HepG2 (cell line): ENCODE measurements at regions not wholly inside any gene's neighbourhood (a gene's known extent, or its start where the extent isn't known, plus 50 kb on each side); places are given as distances from the start of the nearest gene placed in this dataset.

Source experiments
- ATAC-seq: fragments of 200-7000 bp; cut with Tn5 transposase; 3 replicates; pipeline ENCODE4 v1.9.1; 2020; ENCODE audit warnings: mild to moderate bottlenecking, moderate library complexity
- BruUV-seq: library from RNA; stranded (reverse); fragments of 400-500 nt; replicated peaks from 2 replicates; lab custom pipeline; 2021; lab: Mats Ljungman, UMichigan
- CTCF ChIA-PET: fragments of 300-600 bp; formaldehyde crosslinking; extraction: SDS; loops from one replicate; lab custom pipeline; 2021; ENCODE audit warnings: low total read pairs, inconsistent platforms, low intra/inter-chr PET ratio; lab: Yijun Ruan, JAX
- POLR2A ChIA-PET: fragments of 350-600 bp; sonication (Branson Sonifier 250); formaldehyde crosslinking; loops from one replicate; lab custom pipeline; 2020; ENCODE audit warnings: antibody characterized with exemption, inconsistent platforms; lab: Yijun Ruan, JAX
- DNase-seq: peaks from one replicate; pipeline ENCODE4 v3.0.0-alpha.2; 2015; ENCODE audit warnings: low spot score
- FAIRE-seq: peaks from 3 replicates; lab custom pipeline; 2011; peaks lifted over from hg19 to GRCh38; lab: Jason Lieb, UNC
- H2AFZ ChIP-seq: one replicate; pipeline ENCODE4 v1.6.1; 2011; ENCODE audit warnings: low read length, inconsistent platforms
- H3K27ac ChIP-seq: fragments of 300-600 bp; 3 replicates; pipeline ENCODE4 v1.8.0; 2011; ENCODE audit warnings: mixed run types, mild to moderate bottlenecking, mixed read lengths, low read length, inconsistent platforms; ENCODE audit not compliant: insufficient read depth; ENCODE audit errors: extremely low read length
- H3K27me3 ChIP-seq, 2 experiments: fragments of 200-600 bp in 1 of 2; 2 replicates in 1 of 2; 3 replicates in 1 of 2; pipeline versions ENCODE4 v1.6.0 to v1.8.0; 2011; ENCODE audit warnings: low read length in 2 of 2, mild to moderate bottlenecking in 2 of 2, moderate library complexity in 2 of 2, inconsistent platforms in 1 of 2; ENCODE audit not compliant: insufficient read depth in 2 of 2, control insufficient read depth in 1 of 2
- H3K36me3 ChIP-seq, 2 experiments: fragments of 200-600 bp in 1 of 2; replicated peaks in 1 of 2; 2 replicates in 1 of 2; 3 replicates in 1 of 2; pipeline versions ENCODE4 v1.5.1 to v1.8.0; 2011; ENCODE audit warnings: low read length in 2 of 2, inconsistent platforms in 1 of 2; ENCODE audit not compliant: insufficient read depth in 2 of 2, control insufficient read depth in 1 of 2
- H3K4me1 ChIP-seq: 2 replicates; pipeline ENCODE4 v1.5.1; 2012; ENCODE audit warnings: low read length, inconsistent platforms; ENCODE audit not compliant: insufficient read depth
- H3K4me2 ChIP-seq: 2 replicates; pipeline ENCODE4 v1.6.0; 2011; ENCODE audit warnings: low read depth, low read length, inconsistent platforms
- H3K4me3 ChIP-seq, 3 experiments: fragments of 200-600 bp in 1 of 3; sonication (generic), shearing (Covaris generic) in 1 of 3; replicated peaks in 1 of 3; 2 replicates each; pipeline ENCODE4 v1.5.1; 2011 to 2016; ENCODE audit warnings: low read length in 3 of 3, inconsistent platforms in 2 of 3, low read depth in 2 of 3, mild to moderate bottlenecking in 2 of 3, control low read depth in 1 of 3, mixed read lengths in 1 of 3; ENCODE audit not compliant: insufficient read depth in 1 of 3
- H3K79me2 ChIP-seq: one replicate; pipeline ENCODE4 v1.6.1; 2011; ENCODE audit warnings: low read length, inconsistent platforms; ENCODE audit not compliant: insufficient read depth
- H3K9ac ChIP-seq: 2 replicates; pipeline ENCODE4 v1.6.0; 2011; ENCODE audit warnings: mild to moderate bottlenecking, low read depth, low read length, inconsistent platforms; ENCODE audit not compliant: insufficient read depth
- H3K9me3 ChIP-seq: 2 replicates; pipeline ENCODE4 v1.5.1; 2012; ENCODE audit warnings: mild to moderate bottlenecking, low read length
- H4K20me1 ChIP-seq: 2 replicates; pipeline ENCODE4 v1.6.0; 2011; ENCODE audit warnings: inconsistent platforms, mild to moderate bottlenecking, low read length, moderate library complexity; ENCODE audit not compliant: insufficient read depth
- CHD2 ChIP-seq: IDR thresholded peaks from 2 replicates; pipeline ENCODE4 v1.6.1; 2011; ENCODE audit warnings: low read depth, low read length, improper control_type of control experiment
- FOXO1 ChIP-seq: sonication (generic); formaldehyde crosslinking; IDR thresholded peaks from 2 replicates; pipeline ENCODE4 v1.4.0; 2020; ENCODE audit warnings: missing genetic modification reagents
- ONECUT2 ChIP-seq: sonication (generic); formaldehyde crosslinking; IDR thresholded peaks from 2 replicates; pipeline ENCODE4 v1.4.0; 2020; ENCODE audit warnings: missing genetic modification reagents
- PPARG ChIP-seq: conservative IDR thresholded peaks from 2 replicates; pipeline ENCODE4 v1.6.1; 2016; ENCODE audit warnings: missing biosample characterization, missing genetic modification reagents
- SETDB1 ChIP-seq: sonication (generic); formaldehyde crosslinking; IDR thresholded peaks from 2 replicates; pipeline ENCODE4 v1.5.1; 2020; ENCODE audit warnings: missing genetic modification reagents, mild to moderate bottlenecking, borderline replicate concordance
- SP5 ChIP-seq: IDR thresholded peaks from 2 replicates; pipeline ENCODE4 v1.6.1; 2016; ENCODE audit warnings: low read depth, borderline replicate concordance
- U2AF2 ChIP-seq: fragments of 200-400 bp; formaldehyde crosslinking; IDR thresholded peaks from 2 replicates; pipeline ENCODE4 v1.6.1; 2017; ENCODE audit warnings: low read depth, mild to moderate bottlenecking, low read length
- ZFAT ChIP-seq: sonication (generic); formaldehyde crosslinking; conservative IDR thresholded peaks from 2 replicates; pipeline ENCODE4 v1.8.1; 2023; ENCODE audit warnings: missing genetic modification reagents, inconsistent platforms
- ZNF180 ChIP-seq: sonication (generic); formaldehyde crosslinking; IDR thresholded peaks from 2 replicates; pipeline ENCODE4 v1.4.0; 2020; ENCODE audit warnings: low read depth, missing genetic modification reagents, borderline replicate concordance
- ZNF317 ChIP-seq: sonication (generic); formaldehyde crosslinking; IDR thresholded peaks from 2 replicates; pipeline ENCODE4 v1.5.0; 2020; ENCODE audit warnings: mild to moderate bottlenecking, missing genetic modification reagents
- ZNF501 ChIP-seq: sonication (generic); formaldehyde crosslinking; IDR thresholded peaks from 2 replicates; pipeline ENCODE4 v1.5.1; 2020; ENCODE audit warnings: mild to moderate bottlenecking, moderate library complexity, missing genetic modification reagents
- ZNF563 ChIP-seq: sonication (generic); formaldehyde crosslinking; IDR thresholded peaks from 2 replicates; pipeline ENCODE4 v1.8.0; 2022; ENCODE audit warnings: mild to moderate bottlenecking, moderate library complexity, missing genetic modification reagents
- ZSCAN12 ChIP-seq: sonication (generic); formaldehyde crosslinking; IDR thresholded peaks from 2 replicates; pipeline ENCODE4 v1.9.0; 2021; ENCODE audit warnings: mild to moderate bottlenecking, missing genetic modification reagents
- WGBS: methylation state at CpG from one replicate; pipeline ENCODE4 v1.1.6; 2017; ENCODE audit warnings: low lambda C conversion rate; 5-methylcytosine and 5-hydroxymethylcytosine counted together
- in situ Hi-C: cut with HindIII; loops from 2 replicates; pipeline ENCODE4 v1.10.0; 2017; ENCODE audit warnings: low pct_unique_long_range_greater_than_20kb; ENCODE audit not compliant: extremely low pct_ligation_motif_present
- intact Hi-C: fragments of 100-400 bp; cut with micrococcal nuclease; formaldehyde crosslinking; loops from one replicate; pipeline ENCODE4 v1.10.0; 2022; ENCODE audit not compliant: unreplicated experiment
- TF ChIP-seq, protein P1 (sequence below): IDR thresholded peaks from 2 replicates; pipeline ENCODE4 v1.6.1; 2016; ENCODE audit warnings: missing compliant biosample characterization, missing genetic modification reagents, borderline replicate concordance
- TF ChIP-seq, protein P2 (sequence below): sonication (generic); formaldehyde crosslinking; IDR thresholded peaks from 2 replicates; pipeline ENCODE4 v1.4.0; 2020; ENCODE audit warnings: missing genetic modification reagents

DNA sequence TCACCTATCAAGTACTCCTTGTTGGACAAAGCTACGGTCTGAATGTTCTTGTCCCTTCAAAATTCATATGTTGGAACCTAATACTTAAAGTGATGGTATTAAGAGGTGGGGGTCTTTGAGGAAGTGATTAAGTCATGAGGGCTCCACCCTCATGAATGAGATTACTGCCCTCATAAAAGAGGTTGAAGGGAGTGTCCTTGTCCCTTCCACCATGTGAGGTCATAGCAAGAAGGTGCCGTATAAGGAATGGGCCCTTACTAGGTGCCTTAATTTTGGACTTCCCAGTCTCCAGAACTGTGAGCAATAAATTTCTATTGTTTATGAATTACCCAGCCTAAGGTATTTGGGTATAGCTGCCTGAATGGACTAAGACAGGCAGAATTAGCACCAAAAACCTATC is 191.1 kb upstream of the NUDT4 start:
- Histone ChIP-seq H3K4me2 (no peak overlapping the region), H3K4me1 (peaks cover 17% of the 10 kb centered on the region), H3K27me3 (peaks cover 0 to 3% of the 10 kb centered on the region in 2 experiments; a peak in 1 of 5 replicates), H2AFZ (no peak overlapping the region), H3K79me2 (no peaks in the 10 kb centered on the region), H3K9ac (no peak overlapping the region), H3K36me3 (no peaks in the 10 kb centered on the region), H3K27ac (no peak overlapping the region), H3K9me3 (no peaks in the 10 kb centered on the region), H4K20me1 (no peaks in the 10 kb centered on the region), H3K4me3 (no peak overlapping the region)
- ChIA-PET CTCF (no interaction called here), POLR2A (no interaction called here)
- WGBS, result 98% methylated on average over 2 of the region's 2 CpGs
- in situ Hi-C loops, result no loop called here
- no peak for DNase-seq
- no TSS peak for BruUV-seq
- ATAC-seq, result no peak
- no peak for TF ChIP-seq SETDB1 (CRISPR knock-in tag)
- TF ChIP-seq ZNF501 (CRISPR knock-in tag), result no peak
- TF ChIP-seq ZFAT, result no peak
- TF ChIP-seq ONECUT2 (CRISPR knock-in tag), result no peak
- no peak for TF ChIP-seq FOXO1
- no peak for TF ChIP-seq ZNF180
- no peak for TF ChIP-seq SP5
- TF ChIP-seq, protein P1, sequence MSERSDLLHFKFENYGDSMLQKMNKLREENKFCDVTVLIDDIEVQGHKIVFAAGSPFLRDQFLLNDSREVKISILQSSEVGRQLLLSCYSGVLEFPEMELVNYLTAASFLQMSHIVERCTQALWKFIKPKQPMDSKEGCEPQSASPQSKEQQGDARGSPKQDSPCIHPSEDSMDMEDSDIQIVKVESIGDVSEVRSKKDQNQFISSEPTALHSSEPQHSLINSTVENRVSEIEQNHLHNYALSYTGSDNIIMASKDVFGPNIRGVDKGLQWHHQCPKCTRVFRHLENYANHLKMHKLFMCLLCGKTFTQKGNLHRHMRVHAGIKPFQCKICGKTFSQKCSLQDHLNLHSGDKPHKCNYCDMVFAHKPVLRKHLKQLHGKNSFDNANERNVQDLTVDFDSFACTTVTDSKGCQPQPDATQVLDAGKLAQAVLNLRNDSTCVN (CRISPR knock-in tag), result no peak
- TF ChIP-seq CHD2, result no peak
- no peak for FAIRE-seq
- intact Hi-C loops, result no loop called here

DNA sequence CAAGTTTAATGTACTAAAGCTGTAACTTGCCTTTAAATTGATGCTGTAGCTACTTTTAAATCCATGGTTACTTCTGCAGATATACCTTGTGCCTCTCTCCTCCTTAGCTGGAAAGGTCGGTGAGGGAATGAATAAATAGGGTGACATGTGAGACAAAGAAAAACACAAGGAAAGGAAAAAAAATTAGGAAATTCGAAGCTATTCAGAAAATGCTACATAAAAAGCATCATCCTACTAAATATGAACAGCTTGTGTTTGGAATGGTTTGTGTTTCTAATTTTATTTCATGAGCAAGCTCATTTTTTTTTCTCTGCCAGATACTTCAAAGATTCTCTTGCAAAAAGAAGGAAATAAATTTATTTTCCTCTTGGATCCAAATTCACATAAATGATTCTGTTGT is 186.3 kb upstream of the NUDT4 start:
- ATAC-seq, result no peak
- 13% methylated on average over 2 of the region's 2 CpGs for WGBS
- TF ChIP-seq, protein P2, sequence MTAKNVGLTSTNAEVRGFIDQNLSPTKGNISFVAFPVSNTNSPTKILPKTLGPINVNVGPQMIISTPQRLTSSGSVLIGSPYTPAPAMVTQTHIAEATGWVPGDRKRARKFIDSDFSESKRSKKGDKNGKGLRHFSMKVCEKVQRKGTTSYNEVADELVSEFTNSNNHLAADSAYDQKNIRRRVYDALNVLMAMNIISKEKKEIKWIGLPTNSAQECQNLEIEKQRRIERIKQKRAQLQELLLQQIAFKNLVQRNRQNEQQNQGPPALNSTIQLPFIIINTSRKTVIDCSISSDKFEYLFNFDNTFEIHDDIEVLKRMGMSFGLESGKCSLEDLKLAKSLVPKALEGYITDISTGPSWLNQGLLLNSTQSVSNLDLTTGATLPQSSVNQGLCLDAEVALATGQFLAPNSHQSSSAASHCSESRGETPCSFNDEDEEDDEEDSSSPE (CRISPR knock-in tag), result no peak
- TF ChIP-seq U2AF2 (no peak), ZSCAN12 (CRISPR knock-in tag) (no peak), ZNF563 (no peak), PPARG (CRISPR knock-in tag) (no peak), ZNF317 (no peak)
- DNase-seq, result no peak
- no peak for FAIRE-seq
- Histone ChIP-seq H2AFZ (no peak overlapping the region), H3K27ac (no peak overlapping the region), H3K9ac (no peak overlapping the region), H3K4me2 (no peak overlapping the region), H3K36me3 (no peaks in the 10 kb centered on the region), H3K4me3 (no peak overlapping the region), H3K9me3 (no peaks in the 10 kb centered on the region), H4K20me1 (no peaks in the 10 kb centered on the region), H3K4me1 (no peaks in the 10 kb centered on the region), H3K27me3 (peaks cover 0 to 3% of the 10 kb centered on the region in 2 experiments; a peak in 2 of 5 replicates), H3K79me2 (no peaks in the 10 kb centered on the region)
- no TSS peak for BruUV-seq
- in situ Hi-C loops, result no loop called here
- POLR2A ChIA-PET, result no interaction called here
- CTCF ChIA-PET, result no interaction called here
- intact Hi-C loops, result no loop called here
